ENCODE measurements at regions not wholly inside any gene's neighbourhood (a gene's known extent, or its start where the extent isn't known, plus 50 kb on each side); places are given as distances from the start of the nearest gene placed in this dataset.
"Not testable (repeated sequence)": the region's sequence is repeated elsewhere in the genome, so short reads cannot be mapped to it uniquely, and the experiment has no call there.

- DNase-seq, result no peak
These were observed 152.1 kb upstream of the TUSC1 start for GRCh38 chr9:25830381-25830780.

- DNase-seq, result no peak
These were observed 149.4 kb upstream of the TUSC1 start for GRCh38 chr9:25827626-25828025.

- no peak for DNase-seq
These were observed 138.2 kb upstream of the TUSC1 start for GRCh38 chr9:25816439-25816838.

- no peak for DNase-seq
These were observed 135.8 kb upstream of the TUSC1 start for GRCh38 chr9:25814023-25814422.

GRCh38 chr9:25813478-25813877 is 135.2 kb upstream of the TUSC1 start:
- no peak for DNase-seq

- no peak for DNase-seq
These were observed 130.3 kb upstream of the TUSC1 start for GRCh38 chr9:25808554-25808953.

- DNase-seq, result no peak
These were observed 126.6 kb upstream of the TUSC1 start for GRCh38 chr9:25804856-25805255.

- DNase-seq, result not testable (repeated sequence)
These were observed 123.7 kb upstream of the TUSC1 start for GRCh38 chr9:25801989-25802388.

- no peak for DNase-seq
These were observed 95.6 kb upstream of the TUSC1 start for GRCh38 chr9:25773805-25774204.

- DNase-seq, result no peak
These were observed 77.7 kb upstream of the TUSC1 start for GRCh38 chr9:25755951-25756350.

GRCh38 chr9:25752398-25752797 is 74.2 kb upstream of the TUSC1 start:
- DNase-seq, result no peak

GRCh38 chr9:25742256-25742655 is 64.0 kb upstream of the TUSC1 start:
- DNase-seq, result no peak

GRCh38 chr9:25733336-25733982 is 55.2 kb upstream of the TUSC1 start:
- no peak for DNase-seq

GRCh38 chr9:25731895-25732794 is 53.9 kb upstream of the TUSC1 start:
- DNase-seq, result not testable (repeated sequence)
